Prostate gland (tissue), 2 donors: ENCODE measurements at regions not wholly inside any gene's neighbourhood (a gene's known extent, or its start where the extent isn't known, plus 50 kb on each side); places are given as distances from the start of the nearest gene placed in this dataset.

ENCODE experiments used
- DNase-seq: peaks from one replicate; pipeline ENCODE4 v3.0.0-alpha.2; 2019; ENCODE audit warnings: low spot score
- H3K27ac ChIP-seq, 2 donors: fragments of 200-600 bp; sonication (generic); 2 replicates each; pipeline ENCODE4 v1.5.1; 2017 to 2019
- H3K27me3 ChIP-seq: fragments of 200-600 bp; sonication (generic); replicated peaks from 2 replicates; pipeline ENCODE4 v1.5.1; 2019; ENCODE audit not compliant: insufficient read depth
- H3K36me3 ChIP-seq, 2 donors: fragments of 200-600 bp; sonication (generic); 1 replicate in 1 of 2; 2 replicates in 1 of 2; pipeline versions ENCODE4 v1.5.1 to v1.8.1; 2017 to 2019
- H3K4me1 ChIP-seq: fragments of 200-600 bp; sonication (generic); replicated peaks from 2 replicates; pipeline ENCODE4 v1.5.1; 2019
- H3K4me3 ChIP-seq, 2 donors: fragments of 200-600 bp; sonication (generic); 2 replicates each; pipeline ENCODE4 v1.5.1; 2017 to 2019
- H3K9me3 ChIP-seq: fragments of 200-600 bp; sonication (generic); 2 replicates; pipeline ENCODE4 v1.5.1; 2017
- CTCF ChIP-seq, 4 experiments: fragments of 200-600 bp in 2 of 4; fragments of 450-650 bp in 2 of 4; sonication (generic) in 2 of 4; IDR thresholded peaks; 1 replicate in 3 of 4; 2 replicates in 1 of 4; pipeline ENCODE4 v1.5.1; 2016 to 2019; ENCODE audit warnings: antibody characterized with exemption in 4 of 4, mild to moderate bottlenecking in 2 of 4, moderate library complexity in 2 of 4
- POLR2A ChIP-seq: fragments of 450-650 bp; IDR thresholded peaks from one replicate; pipeline ENCODE4 v1.6.1; 2016; ENCODE audit warnings: antibody characterized with exemption, mild to moderate bottlenecking
- POLR2AphosphoS5 ChIP-seq: sonication (generic); formaldehyde crosslinking; IDR thresholded peaks from one replicate; pipeline ENCODE4 v1.6.1; 2017; ENCODE audit warnings: antibody characterized with exemption
- WGBS: methylation state at CpG from one replicate; pipeline ENCODE4 v1.1.5; 2018; 5-methylcytosine and 5-hydroxymethylcytosine counted together
- intact Hi-C: fragments of 100-400 bp; cut with DNase I; formaldehyde crosslinking; loops from one replicate; pipeline ENCODE4 v1.14.2; 2022

- TF ChIP-seq CTCF (IDR thresholded peaks at IDR 0.05) (no peak), POLR2AphosphoS5 (no peak), POLR2A (no peak)
- Histone ChIP-seq H3K36me3 (no peaks in the 10 kb centered on the region), H3K27ac (no peak overlapping the region), H3K9me3 (no peaks in the 10 kb centered on the region), H3K27me3 (no peaks in the 10 kb centered on the region), H3K4me1 (no peaks in the 10 kb centered on the region), H3K4me3 (no peak overlapping the region)
- intact Hi-C loops: no loop called here
- DNase-seq: no peak
- 90% methylated on average over 4 of the region's 4 CpGs for WGBS
These were observed 131.7 kb upstream of the HDAC9 start for GRCh38 chr7:18363751-18364380.

- TF ChIP-seq POLR2A: no peak
- no peak for TF ChIP-seq POLR2AphosphoS5
- TF ChIP-seq CTCF (IDR thresholded peaks at IDR 0.05): no peak
- no peaks in the 10 kb centered on the region for H3K36me3 ChIP-seq
- no peak overlapping the region for H3K27ac ChIP-seq
- no peaks in the 10 kb centered on the region for H3K9me3 ChIP-seq
- DNase-seq: no peak
- H3K4me1 ChIP-seq: no peaks in the 10 kb centered on the region
- WGBS: 80% methylated on average over 2 of the region's 2 CpGs
- intact Hi-C loops: no loop called here
- no peaks in the 10 kb centered on the region for H3K27me3 ChIP-seq
- no peak overlapping the region for H3K4me3 ChIP-seq
These were observed 131.2 kb upstream of the HDAC9 start for GRCh38 chr7:18364396-18364795.

- 62% methylated on average over 1 of the region's 1 CpG for WGBS
- Histone ChIP-seq H3K4me1 (no peaks in the 10 kb centered on the region), H3K4me3 (no peak overlapping the region), H3K9me3 (no peaks in the 10 kb centered on the region), H3K27ac (no peak overlapping the region), H3K27me3 (no peaks in the 10 kb centered on the region), H3K36me3 (no peaks in the 10 kb centered on the region)
- intact Hi-C loops: no loop called here
- TF ChIP-seq POLR2A (no peak), POLR2AphosphoS5 (no peak), CTCF (IDR thresholded peaks at IDR 0.05) (no peak)
- DNase-seq: no peak
These were observed 129.2 kb upstream of the HDAC9 start for GRCh38 chr7:18366394-18366793.

- TF ChIP-seq CTCF (IDR thresholded peaks at IDR 0.05): no peak
- no peak for TF ChIP-seq POLR2A
- TF ChIP-seq POLR2AphosphoS5: no peak
- intact Hi-C loops: no loop called here
- no peak for DNase-seq
- Histone ChIP-seq H3K36me3 (no peaks in the 10 kb centered on the region), H3K9me3 (no peaks in the 10 kb centered on the region), H3K27me3 (no peaks in the 10 kb centered on the region), H3K27ac (no peak overlapping the region), H3K4me3 (no peak overlapping the region), H3K4me1 (no peaks in the 10 kb centered on the region)
- 89% methylated on average over 1 of the region's 1 CpG for WGBS
These were observed 126.5 kb upstream of the HDAC9 start for GRCh38 chr7:18369011-18369410.

GRCh38 chr7:18370633-18371032, 124.9 kb upstream of the HDAC9 start:
- no peak overlapping the region for H3K4me3 ChIP-seq
- no peaks in the 10 kb centered on the region for H3K36me3 ChIP-seq
- 80% methylated on average over 5 of the region's 5 CpGs for WGBS
- H3K27ac ChIP-seq: no peak overlapping the region
- TF ChIP-seq CTCF (IDR thresholded peaks at IDR 0.05) (no peak), POLR2AphosphoS5 (no peak), POLR2A (no peak)
- intact Hi-C loops: no loop called here
- no peaks in the 10 kb centered on the region for H3K27me3 ChIP-seq
- H3K4me1 ChIP-seq: no peaks in the 10 kb centered on the region
- DNase-seq: no peak
- no peaks in the 10 kb centered on the region for H3K9me3 ChIP-seq
